Bone marrow (tissue), 2 donors: ENCODE measurements at regions not wholly inside any gene's neighbourhood (a gene's known extent, or its start where the extent isn't known, plus 50 kb on each side); places are given as distances from the start of the nearest gene placed in this dataset.
"Not testable (repeated sequence)": the region's sequence is repeated elsewhere in the genome, so short reads cannot be mapped to it uniquely, and the experiment has no call there.

Experiments
- DNase-seq, 2 donors: peaks; one replicate each; lab custom pipeline; 2025; lab: John Stamatoyannopoulos, UW

DNA sequence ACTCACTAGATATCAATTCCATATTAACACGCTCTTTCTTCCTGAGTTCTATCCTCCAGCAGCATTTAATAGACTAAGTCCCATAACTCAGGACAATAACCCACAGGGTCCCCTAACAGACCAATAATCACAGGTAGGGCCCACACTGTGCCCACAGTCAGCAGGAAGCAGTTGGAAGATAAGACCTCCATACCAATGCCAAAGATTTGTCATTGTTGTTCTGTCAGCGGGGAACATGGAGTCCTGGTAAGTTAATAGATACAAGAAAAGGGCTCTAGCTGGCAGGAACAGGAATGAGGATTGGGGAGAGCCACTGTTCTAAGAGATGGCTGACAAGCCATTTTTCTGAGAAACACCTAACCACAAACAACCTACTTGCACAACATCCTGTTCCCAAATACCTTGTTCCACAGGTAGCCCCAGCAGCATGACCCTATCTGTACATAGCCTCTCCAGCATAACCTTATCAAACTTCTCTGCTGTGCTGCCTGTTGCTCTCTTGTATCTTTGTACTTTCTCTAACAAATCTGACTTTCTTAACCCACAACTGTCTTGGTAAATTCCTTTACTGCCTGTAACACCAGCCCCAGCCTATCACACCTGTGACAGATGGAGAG lies 142.0 kb upstream of the KCNJ15 start:
- no peak for DNase-seq

DNA sequence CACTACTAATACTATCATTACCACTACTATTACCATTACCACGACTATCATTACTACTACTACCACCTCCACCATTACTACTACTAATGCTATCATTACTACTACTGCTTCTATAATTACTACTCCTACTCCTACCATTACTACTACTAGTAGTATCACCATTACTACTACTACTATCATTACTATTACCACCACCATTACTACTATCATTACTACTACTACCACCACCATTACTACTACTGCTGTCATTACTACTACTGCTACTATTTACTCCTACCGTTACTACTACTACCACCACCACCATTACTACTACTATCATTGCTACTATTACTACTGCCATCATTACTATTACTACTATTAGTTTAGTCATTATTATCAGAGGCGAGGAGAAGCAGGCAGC lies 140.9 kb upstream of the KCNJ15 start:
- no peak for DNase-seq

DNA sequence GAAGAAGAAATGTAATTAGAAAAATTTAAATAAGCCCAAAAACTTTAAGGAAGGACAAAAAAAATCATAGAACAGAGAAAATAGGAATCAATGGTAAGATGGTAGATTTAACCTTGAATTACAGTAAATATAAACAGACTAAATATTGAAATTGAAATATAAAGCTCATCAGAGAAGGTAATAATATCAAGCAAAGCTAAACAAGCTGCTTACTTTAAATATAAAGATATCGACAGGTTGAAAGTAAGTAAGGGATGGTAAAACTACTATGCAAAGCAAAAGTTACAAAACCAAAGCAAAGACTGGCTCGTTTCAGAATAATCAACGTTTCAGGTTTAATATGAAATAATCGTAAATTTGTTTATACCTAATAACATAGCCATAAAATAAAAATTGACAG lies 137.0 kb upstream of the KCNJ15 start:
- DNase-seq = no peak

DNA sequence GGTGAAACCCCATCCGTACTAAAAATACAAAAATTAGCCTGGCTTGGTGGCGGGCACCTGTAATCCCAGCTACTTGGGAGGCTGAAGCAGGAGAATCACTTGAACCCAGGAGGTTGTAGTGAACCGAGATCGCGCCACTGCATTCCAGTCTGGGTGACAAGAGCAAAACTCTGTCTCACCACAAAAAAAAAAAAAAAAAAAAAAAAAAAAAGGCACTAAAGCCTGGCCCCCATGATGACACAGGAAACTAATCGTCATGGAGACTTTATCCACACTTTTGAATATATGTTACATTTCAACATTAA lies 136.2 kb upstream of the KCNJ15 start:
- not testable (repeated sequence) for DNase-seq

DNA sequence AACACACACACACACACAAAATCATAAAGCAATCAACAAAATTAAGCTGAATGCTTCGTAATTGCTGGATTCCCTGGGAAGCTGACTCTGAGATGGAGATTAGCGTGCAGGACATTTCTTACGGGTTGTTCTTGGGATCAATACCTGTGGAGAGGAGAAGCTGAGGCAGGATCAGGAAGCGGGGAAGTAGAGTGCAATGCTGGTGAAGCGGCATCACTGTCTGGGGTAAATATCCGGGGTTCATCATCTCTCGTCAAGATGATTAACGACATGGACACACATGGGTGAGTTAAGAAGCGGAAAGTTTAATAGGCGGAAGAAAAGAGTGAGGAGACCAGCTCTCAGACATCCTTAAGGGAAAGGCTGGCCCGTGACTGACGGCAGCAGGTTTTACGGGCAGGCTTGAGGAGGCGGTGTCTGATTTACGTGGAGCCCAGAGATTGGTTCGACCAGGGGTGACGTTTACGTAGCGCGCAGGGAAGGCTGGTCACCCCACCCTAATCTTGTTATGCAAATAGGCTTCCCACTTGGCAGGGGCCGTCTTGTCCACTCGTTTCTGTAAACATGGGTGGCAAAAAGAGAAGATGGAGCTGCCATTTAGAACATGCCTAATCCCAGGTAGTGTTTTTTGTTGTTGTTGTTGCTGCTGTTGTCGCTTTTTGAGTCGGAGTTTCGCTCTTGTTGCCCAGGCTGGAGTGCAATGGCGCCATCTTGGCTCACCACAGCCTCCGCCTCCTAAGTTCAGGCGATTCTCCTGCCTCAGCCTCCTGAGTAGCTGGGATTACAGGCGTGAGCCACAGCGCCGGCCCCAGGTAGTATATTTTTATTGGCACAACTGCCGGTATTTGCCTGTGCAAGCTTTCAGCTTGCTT lies 135.6 kb upstream of the KCNJ15 start:
- no peak for DNase-seq

DNA sequence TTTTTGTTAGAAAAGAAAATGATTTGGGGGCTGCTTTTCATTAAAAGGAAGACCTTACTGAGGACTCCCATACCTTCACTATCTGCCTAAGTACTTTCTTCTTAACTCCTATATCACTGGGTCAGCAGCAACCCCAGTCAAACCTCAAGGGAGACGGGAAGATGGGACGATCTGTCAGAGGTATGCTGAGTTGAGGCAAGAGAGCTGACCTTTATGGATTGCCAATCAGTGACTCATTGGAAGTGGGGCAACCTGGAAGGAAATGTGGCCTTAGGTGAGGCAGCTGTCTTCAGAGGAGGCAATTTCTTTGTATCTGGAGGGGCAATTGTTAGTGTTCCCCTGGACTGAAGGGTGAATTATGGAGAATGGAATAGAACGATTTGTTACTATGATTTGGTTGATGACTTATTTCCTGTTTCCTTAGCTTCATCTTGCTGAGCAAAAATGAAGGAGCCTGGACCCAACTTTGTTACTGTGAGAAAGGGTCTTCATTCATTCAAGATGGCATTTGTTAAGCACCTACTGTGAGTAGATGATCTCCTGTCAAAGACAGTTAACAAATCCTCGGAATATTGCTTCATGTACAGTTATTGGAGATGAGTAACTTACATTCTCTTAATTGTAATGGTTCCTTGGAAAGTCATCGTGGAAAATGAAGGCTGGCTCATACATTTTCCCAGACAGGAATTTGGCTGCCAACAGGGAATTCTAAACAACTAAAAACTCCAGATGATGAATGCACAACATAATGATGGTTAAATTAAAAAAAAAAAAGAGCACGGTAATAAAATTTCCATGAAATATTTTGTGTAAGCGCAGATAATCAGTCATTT lies 134.7 kb upstream of the KCNJ15 start:
- no peak for DNase-seq

DNA sequence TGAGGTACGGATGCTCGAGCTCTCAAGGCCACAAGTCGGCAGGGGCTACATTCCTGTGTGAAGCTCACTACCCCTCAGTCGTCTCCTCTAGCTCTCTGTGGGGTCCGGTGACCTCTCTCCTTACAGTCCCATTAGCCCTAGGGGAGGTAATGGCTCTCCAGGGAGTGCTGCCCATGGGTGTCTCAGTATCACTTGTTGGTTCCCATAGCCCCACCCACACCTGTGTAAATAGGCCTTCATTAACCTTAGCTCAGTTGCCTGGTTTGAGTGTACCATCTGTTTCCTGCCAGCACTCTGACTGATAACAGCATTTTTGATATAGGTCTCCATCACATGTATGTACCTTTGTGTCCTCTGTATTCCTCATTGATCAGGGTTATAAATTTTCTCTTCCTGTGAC lies 133.2 kb upstream of the KCNJ15 start:
- no peak for DNase-seq

DNA sequence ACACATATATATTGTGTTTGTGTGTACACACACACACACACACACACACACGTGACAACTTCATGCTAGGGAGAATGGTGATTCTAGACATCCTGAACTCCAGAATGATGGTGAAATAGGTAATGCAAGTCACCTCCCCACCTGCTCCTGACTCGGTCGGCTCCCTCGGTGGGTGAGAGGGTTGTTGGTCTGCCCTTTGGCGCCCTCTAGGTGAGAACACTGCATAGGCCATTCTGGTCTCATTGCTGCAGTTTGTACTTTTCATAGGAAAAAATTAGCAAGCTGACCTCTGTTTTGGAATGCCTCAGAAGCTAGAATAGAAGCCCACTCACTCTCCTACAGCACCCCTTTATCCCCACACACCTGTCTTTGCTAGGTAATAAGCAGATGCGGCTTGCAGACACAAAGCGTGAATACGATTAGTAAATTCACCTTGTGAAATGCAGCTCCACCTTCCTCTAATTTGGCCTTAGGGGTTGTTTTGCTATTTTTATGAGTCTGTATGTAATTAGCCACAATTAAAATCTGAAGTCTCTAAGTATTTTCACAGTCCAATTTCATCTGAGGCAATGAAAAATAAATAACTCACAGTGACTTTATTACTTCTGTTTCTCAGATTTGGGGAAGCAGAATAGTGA lies 130.0 kb upstream of the KCNJ15 start:
- peak; percentile 6 to 30 for DNase-seq

DNA sequence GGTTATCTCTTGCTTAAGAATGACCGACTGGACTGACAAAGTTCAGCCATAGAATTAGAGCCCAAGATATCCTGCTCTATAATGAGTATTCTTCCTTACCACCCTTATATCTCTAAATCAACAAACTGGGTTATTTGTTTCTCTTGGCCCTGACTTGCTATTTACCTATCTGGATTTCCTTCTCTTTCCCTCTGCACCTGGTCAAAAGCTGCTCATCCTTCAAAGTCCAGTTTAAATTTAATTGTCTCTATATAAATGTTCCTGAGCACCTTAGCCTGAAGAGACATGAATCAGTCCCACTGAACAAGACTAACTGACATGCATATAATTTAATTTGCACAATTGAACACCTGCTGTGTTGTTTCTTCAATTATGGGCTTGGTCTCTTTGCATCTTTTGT lies 127.1 kb upstream of the KCNJ15 start:
- DNase-seq = no peak

DNA sequence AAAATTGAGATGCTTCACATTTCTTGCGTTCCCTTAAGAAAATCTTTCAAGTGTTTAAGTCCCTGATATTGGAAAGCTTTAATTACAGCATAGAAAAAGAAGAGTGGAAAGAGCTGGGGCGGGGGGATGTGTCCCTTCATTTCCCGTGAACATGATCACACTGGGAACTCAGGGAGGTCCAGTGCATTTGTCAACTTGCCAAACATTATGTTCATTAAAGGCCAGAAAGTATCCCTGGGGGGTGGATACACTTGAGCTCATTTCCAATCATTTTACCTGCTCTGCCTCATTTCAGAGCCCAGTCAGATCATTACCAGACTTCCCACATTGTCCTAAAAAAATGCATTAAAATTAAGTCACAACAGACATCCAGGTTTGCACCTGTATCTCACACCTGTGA lies 123.6 kb upstream of the KCNJ15 start:
- no peak for DNase-seq

DNA sequence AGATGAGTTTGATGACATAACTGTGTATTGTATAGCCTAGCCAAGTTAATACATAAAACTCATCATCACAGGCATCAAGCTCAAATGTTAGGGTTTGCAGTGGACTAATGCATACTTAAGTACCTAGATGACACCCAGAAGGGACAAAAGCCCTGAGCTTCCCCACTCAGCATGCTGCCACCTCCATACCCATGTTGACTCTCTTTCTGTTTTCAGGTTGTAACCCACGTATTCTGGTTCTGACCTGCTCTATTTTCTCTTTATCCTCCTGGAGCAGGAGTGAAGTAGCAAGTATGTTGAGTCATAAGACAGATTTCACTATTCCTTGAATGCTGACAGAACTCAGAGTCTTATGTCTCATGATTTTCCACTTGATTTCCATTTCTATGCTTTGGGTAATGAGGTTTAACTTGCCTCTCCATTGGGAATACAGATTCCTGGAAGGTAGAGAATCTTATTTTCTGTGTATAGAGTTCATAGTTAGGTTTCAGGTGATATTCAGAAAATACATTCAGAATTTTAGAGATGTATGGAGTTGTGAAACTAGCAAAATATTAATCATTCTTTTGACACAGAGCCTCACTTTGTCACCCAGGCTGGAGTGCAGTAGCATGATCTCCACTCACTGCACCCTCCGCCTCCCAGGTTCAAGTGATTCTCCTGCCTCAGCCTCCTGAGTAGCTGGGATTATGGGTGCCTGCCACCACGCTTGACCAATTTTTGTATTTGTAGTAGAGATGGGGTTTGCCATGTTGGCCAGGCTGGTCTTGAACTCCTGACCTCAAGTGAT lies 122.5 kb upstream of the KCNJ15 start:
- no peak for DNase-seq

DNA sequence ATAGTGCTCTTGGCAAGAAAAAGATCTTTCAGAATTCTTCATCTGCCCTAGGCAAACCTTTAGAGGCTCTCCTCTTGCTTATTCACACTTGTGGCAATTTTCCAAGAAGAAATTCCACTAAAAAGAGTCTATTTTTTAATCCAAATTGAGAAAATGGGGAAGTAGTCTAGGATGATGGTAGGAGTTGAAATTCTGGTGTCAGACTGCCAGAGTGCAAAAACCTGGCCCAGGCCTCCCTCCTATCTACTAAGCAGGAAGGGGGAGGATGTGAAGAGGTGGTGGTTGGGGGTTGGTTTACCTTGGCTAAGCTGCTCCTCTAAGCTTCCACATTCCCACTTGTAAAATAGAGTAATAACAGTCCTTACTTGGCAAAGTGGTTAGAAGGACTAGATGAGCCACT lies 120.6 kb upstream of the KCNJ15 start:
- no peak for DNase-seq

DNA sequence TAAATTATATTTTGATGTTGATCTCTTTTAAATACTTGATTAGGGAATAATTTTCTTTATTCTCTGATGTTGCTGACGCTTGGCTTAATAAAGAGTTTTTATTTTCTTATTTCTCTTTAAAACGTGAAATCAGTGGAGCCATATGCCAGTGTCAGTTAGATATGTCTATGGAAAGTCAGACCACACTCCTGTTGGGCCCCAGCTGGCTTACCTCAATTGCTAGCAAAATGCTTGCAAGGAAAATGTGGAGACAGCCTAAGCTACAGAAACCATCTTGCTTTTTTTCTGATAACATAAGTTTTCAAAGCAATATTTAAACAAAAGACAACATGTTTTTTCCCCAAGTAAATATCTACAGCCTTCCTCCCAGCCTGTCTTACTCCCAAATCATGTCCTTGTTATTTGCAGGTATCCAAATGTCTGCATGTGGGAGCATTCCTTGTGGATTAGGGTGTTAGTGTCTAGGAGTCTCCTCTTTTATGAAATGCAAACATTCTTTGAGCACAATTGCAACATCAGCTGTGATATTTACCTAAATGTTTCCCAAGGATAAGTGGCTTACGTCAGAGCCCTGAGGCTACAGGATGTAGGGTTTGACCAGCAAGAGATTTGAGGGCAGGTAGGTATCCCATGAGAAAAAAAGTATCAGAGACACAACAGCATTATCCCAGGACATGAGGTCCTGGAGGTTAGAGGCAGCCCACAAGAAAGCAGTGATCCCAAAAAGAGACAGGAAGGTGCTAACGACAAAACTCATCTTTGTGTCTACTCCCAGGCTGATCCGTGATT lies 117.2 kb upstream of the KCNJ15 start:
- DNase-seq = no peak

DNA sequence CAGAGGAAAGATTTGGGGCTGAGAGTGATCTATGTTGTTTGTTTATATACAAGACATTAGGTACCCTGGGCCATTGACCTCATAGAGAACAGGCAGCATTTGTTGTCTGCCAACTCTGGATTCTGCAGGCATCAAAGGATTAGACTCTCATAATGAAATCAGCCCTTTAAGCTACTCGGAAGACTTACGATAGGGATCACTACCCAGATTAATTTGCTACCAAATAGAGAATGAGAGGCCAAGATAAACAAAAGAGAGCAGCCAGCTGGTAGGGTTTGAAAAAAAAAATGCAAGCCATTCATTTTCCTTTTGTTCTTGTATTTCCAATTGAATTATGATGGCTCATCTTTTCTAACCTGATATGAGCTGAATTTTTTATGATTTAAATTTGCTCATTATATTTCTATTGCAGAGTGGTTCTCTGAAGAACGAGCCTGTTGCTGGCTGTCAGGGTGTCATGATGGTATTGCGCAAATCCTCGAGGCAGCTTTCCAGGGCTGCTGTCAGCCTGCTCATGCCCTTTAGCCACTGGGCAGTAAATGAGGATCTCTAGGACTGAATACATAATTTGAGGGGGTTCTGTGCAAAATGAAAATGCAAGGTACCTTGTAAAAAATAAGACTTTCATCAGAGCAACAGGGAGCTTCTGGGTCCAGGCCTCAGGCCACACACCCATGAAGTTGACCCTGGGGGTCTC lies 116.4 kb upstream of the KCNJ15 start:
- DNase-seq = no peak

DNA sequence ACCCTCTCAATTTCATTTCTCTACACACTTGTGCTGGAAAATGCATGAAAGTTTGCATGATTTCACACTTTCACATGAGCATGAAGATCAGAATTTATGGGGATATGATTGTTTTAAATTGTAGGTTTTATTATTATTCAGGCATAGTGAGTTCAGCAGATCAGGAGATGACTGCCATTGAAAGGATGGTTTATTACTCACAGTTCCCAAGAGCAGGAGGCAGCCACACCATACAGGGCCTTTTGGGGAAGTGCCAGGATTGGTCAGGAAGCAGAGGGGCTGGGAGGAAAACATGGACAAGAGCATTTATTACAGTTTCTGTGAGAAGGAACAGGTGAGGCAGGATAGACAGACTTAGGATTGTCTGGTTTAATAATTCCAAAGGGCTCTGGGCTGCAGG lies 114.6 kb upstream of the KCNJ15 start:
- DNase-seq = no peak

DNA sequence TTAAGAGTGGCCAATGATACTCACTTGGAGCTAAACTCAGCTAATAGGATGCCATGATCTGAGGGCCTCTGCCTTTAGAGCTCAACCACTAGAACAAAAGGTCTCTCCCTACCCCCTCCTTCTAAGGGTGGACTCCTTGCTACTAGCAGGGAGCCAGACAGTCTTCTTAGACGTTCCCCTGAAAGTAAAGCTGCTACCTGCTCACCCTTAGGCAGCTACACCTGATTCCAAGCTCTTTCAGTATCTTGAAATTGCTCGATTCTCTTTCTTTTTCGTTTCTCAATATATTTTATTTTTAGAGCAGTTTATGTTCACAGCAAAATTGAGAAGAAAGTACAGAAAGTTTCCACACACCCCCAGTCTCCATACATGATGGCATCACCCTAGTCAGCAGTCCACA lies 112.6 kb upstream of the KCNJ15 start:
- no peak for DNase-seq

DNA sequence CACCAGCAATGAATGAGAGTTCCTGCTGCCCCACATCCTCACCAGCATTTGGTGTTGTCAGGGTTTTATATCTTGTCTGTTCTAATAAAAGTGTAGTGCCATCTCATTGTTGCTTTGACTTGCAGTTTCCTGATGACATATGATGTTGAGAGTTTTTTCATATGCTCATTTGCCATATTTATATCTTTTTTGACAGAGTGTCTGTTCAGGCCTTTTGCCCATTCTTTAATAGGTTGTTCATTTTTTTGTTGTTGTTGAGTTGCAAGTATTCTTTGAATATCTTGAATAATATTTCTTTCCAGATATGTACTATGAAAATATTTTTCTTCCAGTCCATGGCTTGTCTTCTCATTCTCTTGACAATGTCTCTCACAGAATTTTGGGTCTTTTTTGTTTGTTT lies 111.7 kb upstream of the KCNJ15 start:
- DNase-seq = no peak

DNA sequence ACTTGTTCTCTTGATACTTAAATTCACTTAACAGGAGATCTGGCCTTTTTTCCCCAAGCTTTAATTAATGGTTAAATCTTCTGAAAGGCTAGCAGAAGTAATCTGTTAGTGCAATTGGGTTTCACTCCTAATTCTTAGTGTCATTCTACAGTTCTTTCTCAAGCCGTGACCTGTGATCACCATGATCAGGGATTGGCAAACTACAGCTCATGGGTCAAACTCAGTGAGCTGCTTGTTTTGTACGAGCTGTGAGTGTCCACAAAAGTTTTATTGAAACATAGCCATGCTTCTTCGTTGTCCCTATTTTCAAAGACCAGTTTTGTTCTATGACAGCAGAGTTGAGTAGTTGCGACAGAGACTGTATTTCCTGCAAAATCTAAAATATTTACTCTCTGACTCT lies 109.4 kb upstream of the KCNJ15 start:
- no peak for DNase-seq

DNA sequence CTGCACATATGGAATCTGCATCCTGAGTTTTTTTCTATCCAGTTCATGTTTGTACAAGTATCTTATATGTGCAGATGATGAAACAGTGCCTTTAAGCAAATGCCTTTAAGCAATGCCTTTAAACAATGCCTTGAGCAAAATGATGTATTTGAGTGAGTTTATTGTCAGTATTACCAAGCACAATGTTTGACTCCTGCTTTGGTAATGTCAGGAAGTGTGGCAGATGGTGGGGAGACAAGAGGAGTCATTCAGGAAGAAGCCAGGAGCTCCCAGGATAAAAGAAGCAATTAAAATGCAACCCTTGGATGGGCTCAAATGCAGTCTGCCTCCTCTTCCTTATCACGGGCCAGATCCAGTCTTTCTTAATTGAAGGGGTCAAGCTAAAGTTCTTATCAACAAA lies 108.7 kb upstream of the KCNJ15 start:
- no peak for DNase-seq

DNA sequence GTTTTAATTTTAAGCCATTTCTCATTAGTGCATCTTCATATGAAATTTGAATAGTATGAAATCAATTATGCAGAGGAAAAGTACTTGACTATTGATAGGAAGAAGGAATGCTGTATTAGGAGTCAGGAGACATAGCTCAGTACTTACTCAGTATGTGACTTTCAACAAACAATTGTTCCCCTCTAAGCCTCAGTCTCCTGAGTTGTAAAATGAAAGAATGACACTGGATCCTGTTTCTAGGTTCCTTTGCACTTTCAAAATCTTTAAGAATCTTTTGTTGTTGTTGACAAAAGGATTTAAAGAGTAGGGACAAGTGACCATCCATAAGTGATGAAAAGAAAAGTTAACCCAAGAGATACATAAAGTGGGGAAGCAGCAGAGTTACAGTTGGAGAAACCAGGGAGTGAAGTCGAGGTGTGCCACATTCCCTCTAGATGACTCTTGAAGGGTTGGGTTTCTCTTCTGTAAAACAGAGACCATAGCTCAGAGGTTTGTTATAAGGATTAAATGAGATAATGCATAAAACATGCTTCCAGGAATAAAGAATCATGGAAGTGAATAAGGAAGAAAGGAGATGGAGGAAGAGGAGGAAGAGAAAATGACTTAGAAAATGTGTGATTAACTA lies 105.7 kb upstream of the KCNJ15 start:
- no peak for DNase-seq
